Islet precursor cell (in vitro differentiated cells): ENCODE measurements at regions not wholly inside any gene's neighbourhood (a gene's known extent, or its start where the extent isn't known, plus 50 kb on each side); places are given as distances from the start of the nearest gene placed in this dataset.

ENCODE experiments used
- DNase-seq: peaks from one replicate; pipeline ENCODE4 v3.0.0-alpha.2; 2018

GRCh38 chr11:119982517-119983239 is 155.2 kb downstream of the TRIM29 start:
- DNase-seq = no peak

DNA sequence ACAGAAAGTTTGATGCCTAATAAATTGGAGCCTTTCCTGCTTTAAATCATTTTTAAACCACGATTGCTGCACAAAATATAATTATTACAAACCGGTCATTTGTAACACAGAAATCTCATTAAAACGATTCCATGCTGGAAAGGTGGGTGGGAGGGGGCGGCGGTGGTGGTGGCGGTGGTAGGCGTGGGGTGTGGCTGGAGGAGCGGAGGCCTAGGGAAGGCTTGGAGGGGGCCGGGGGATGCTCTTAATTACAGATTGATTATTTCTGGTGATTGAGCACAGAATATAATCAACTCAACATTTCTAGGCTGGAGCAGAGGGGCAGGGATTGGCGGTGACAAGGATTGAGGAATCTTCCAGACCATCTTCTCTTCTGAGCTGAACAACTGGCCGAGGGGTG is 157.5 kb downstream of the TRIM29 start:
- no peak for DNase-seq

DNA sequence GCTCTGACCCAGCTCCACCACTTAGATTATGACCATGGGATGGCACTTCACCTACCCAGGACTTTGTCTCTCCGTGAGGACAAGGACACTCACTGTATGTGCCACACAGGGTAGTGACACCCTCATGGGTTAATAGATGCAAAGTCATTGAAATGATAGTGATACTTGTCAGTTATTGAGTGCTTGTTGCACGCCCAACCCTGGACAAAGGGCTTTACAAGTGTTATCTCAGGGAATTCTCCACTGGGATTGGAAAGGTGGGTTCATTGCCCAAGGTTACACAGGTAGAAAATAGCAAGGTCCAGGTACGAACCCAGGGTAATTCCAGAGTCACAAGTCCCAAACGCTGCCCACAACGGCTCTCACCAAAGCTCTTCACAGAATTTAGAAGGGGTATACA is 158.2 kb downstream of the TRIM29 start:
- DNase-seq = no peak

GRCh38 chr11:119978696-119979095 is 159.2 kb downstream of the TRIM29 start:
- no peak for DNase-seq

DNA sequence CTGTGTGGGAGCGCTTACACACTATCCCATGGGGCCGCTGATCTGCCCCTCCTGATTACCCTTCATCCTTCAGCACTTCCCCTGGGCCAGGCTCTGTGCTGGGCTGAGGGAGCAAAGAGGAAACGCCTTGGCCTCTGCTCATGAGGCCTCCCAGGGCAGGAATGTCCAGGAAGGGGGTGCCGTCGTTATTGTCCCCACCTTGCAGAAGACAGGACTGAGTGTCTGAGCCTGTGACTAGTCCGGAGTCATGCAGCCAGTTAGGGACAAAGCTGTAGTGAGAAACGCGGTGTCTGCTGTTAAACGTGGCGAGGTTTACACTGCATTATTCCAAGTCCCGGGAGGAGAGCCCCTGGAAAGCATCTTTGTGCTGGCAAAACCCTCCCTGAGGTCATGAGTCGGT is 160.0 kb downstream of the TRIM29 start:
- DNase-seq = no peak

DNA sequence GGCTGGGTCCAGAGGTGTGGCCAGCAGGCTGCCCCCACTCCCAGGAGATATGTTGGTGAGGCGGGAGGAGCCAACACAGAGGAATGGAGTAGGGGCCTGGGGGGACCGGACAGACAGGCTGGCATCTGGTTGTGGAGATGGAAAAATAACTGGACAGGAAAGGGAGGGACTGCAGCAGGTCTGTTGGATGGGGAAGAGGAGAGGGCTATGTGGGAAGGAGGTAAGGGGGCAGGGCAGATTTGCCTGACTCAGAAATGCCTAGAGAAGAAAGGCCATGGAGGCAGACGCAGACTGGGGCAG is 160.4 kb downstream of the TRIM29 start:
- no peak for DNase-seq

GRCh38 chr11:119976805-119977560 is 160.9 kb downstream of the TRIM29 start:
- DNase-seq = no peak

- DNase-seq = peak; percentile 77
These were observed 162.3 kb downstream of the TRIM29 start for GRCh38 chr11:119975561-119976152.

DNA sequence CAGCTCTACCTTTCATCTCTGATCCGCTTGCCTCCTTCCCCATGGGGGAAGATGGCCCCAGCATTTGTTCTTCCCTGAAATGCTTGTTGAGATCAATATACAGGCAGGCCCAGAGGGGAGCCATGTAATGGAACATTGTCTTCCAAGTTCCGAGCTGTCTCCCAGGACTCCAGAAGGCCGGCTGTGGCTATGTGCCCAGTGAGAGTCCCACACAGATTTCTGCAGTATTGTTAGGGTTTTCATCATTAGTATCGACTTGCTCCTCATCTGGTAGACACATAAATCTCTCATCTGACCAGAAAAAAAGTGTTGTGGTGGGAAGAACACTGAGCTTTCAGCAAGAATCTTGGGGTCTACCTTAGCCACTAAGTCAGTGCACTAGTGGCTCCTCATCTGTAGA is 163.4 kb downstream of the TRIM29 start:
- no peak for DNase-seq

DNA sequence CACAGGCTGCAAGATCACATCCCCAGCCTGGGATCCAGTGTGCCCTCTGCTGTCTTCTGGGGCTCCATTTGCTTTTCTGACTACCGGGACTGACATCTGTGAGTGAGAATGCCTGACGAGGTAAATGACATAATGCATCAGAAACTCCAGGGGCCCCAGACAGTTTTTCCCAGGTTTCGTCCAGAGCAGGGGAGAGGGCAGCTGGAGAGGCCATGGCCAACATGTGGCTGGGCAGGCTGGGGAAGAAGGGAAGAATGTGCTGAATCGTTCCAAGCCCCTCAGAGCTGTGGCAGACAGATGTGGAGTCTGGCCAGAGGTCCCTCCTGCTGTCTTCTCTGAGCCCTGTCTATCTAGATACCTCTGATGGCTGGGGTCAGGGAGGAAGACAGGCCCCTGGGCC is 163.9 kb downstream of the TRIM29 start:
- peak; percentile 69 for DNase-seq

DNA sequence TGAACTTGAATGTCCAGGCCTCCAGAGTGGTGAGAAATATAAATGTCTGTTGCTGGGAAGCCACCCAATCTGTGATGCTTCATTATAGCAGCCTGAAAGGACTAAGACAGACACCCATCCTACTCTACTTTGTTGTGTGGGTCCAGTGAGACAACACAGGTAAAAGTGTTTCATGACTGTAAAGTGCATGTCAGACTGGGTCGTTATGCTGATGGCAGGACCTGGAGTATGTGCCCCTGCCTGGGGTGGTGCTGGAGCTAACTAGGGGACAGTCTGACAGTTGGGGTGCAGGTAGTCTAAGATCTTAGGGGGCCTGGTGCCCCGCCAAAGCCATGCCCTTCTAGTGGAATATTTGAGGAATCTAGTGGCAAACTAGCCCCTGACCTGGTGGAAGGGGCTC is 165.6 kb downstream of the TRIM29 start:
- DNase-seq = no peak

- DNase-seq = no peak
These were observed 167.2 kb downstream of the TRIM29 start for GRCh38 chr11:119970555-119971304.

DNA sequence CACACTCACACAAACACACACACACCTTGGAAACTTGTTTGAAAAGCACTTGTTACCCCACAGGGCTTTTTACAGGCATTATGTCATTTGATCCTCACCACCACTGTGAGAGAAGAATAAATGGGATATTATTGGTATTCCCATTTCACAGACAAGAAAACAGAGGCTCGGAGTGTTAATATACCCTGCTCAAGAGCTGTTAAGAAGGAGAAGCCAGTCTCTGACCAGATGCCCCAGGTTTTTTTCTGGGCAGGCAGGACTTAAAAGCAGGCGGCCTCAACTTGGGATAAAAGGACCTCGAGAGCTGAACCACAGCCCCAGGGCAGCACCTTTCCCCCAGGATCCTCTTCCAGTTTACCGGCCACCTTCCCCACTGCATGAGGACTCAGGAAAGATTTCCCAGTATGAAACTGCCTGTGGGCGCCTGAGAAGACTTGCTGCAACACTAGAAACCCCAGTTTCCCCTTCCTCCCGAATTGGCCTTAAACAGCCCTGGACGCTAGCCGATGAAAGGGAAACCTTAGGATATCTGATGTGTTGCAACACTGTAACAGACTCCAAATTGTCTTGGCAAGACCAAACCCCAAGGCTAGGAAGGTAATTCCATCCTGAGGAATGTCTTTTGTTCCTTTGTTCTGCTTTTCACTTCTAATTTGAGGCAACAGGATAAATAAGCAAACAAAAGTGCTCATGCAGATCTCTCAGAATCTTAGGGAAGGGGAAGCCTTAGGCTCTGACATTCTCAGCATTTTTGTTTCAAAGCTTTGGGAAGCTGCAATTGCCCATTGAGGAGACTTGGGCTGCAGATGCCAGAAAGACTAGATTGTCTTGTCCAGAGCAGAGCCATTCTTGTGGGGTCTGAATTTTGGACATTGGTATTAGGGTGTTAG is 173.5 kb downstream of the TRIM29 start:
- DNase-seq = peak; percentile 95

DNA sequence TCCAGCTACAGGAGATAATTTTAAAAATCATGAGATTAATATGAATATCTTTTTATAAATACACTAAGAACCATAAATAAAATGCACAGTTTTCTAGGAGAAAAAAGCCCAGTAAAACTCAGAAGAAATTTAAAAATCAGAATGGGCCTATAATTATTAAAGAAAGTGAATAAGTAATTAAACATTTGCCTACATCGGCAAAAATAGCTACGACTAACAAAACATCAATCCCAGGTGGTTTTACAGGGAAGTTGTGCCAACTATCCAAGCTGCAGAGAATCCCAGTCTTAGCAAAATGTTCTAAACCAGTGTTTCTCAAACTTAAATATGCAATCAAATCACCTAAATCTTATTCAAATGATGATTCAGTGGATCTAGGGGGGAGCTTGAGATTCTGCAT is 180.0 kb downstream of the TRIM29 start:
- no peak for DNase-seq

DNA sequence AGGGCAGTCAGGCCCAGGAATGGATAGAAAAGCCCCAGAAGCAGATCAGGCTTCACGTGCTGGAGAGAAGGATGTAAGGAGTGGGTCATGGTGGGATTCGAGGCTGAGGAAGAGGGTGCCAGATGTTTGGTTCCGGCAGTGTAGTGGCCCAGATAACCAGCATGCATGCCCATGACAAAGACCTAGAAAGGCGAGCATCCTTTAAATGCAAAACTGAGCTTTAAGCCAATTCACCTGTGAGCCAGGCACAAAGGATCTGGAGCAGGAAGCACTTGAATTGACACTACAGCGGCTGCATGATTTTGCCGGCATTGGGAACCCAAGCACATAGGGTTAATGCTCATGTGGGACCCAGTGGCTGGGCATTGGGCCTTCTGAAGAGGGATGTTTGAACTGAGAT is 185.5 kb downstream of the TRIM29 start:
- DNase-seq = peak; percentile 38

DNA sequence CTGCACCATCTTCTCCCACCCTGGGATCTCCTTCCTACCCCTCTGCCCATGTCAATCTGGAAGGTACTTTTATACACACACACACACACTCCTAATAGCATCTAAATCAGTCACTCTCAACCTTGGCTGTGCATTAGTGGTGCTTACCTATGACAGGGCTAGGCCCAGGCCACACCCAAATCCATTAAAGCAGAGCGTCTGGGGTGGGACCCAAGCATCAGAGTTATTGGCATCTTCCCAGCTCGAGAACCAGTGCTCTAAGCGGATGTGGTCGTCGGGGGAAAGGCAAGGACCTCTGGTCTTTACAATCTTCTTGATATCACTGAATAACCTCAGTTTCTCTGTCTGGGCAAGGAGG is 194.6 kb downstream of the TRIM29 start:
- peak; percentile 35 for DNase-seq

- DNase-seq = peak; percentile 34
These were observed 195.2 kb downstream of the TRIM29 start for GRCh38 chr11:119942583-119943297.

DNA sequence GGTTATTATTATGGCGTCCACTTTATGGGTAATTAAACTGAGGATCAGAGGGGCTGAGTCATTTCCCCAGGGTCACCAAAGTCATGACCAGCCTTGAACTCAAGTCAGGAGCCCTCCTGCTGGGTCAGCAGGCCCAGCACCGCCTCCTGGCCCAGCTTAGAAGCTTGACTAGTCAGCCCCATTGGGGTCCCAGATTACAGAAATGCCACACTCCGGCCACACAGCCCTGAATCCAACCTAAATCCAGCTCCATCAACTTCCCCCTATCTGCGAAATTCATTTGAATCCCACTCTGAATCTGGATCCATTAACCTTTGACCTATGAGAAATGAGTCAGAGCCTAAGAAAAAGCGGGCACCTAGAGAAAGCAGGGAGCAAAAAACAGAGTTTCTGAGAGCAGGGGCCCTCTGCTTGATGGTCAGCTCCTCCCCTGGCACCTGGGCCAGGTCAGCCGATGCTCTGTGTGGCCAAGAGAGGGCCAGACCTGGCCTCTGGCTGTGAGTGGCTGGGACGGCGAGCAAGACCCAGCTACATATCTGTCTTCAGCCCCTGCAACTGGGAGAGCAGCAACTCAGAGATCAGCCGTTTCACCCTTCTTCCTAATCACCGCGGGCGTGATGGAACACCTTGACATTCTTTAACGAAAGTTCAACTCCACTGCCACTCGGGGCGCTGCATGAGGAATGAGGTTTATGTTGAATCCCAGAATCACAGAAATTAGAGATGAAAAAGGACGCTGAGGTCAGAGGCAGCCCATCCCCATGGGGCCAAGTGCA is 196.1 kb downstream of the TRIM29 start:
- no peak for DNase-seq

- DNase-seq = no peak
These were observed 196.7 kb downstream of the TRIM29 start for GRCh38 chr11:119941171-119941570.

- no peak for DNase-seq
These were observed 197.4 kb downstream of the TRIM29 start for GRCh38 chr11:119940401-119940976.

DNA sequence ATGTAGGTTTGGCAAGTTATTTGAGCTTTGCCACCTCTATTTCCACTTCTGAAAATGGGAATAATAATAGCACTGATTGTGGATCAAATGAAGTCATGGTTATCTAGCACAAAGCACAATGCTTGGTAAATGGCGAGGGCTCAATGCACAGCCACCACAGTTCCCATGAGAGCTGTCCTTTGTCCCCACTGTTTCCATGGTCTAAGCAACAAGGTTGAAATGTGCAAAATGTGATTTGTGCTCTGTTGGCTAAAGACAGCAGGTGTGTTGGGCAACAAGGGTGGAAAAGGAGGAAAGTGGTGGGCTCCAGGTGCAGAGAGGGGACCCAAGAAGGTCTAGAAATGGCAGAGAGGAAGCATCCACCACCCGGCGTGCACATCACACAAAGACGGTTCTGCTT is 200.5 kb downstream of the TRIM29 start:
- DNase-seq = no peak
